HL-60 (cell line): ENCODE measurements at regions not wholly inside any gene's neighbourhood (a gene's known extent, or its start where the extent isn't known, plus 50 kb on each side); places are given as distances from the start of the nearest gene placed in this dataset.

Experiments used
- DNase-seq, 2 experiments: peaks; one replicate each; pipeline ENCODE4 v3.0.0-alpha.2; 2010 to 2020; ENCODE audit warnings: low read depth in 1 of 2, low spot score in 1 of 2
- H3K27ac ChIP-seq: fragments of 250-450 bp; sonication (Bioruptor Pico); replicated peaks from 2 replicates; pipeline ENCODE4 v1.5.1; 2020; ENCODE audit warnings: mild to moderate bottlenecking, moderate library complexity
- H3K27me3 ChIP-seq: fragments of 250-450 bp; sonication (Bioruptor Pico); 2 replicates; pipeline ENCODE4 v1.5.1; 2021; ENCODE audit warnings: mild to moderate bottlenecking, moderate library complexity; ENCODE audit not compliant: insufficient read depth, poor library complexity, severe bottlenecking
- H3K4me3 ChIP-seq: replicated peaks from 2 replicates; pipeline ENCODE4 v1.5.1; 2011; ENCODE audit warnings: mild to moderate bottlenecking, control low read depth, low read length; ENCODE audit not compliant: insufficient read depth
- GABPA ChIP-seq: IDR thresholded peaks from 2 replicates; pipeline ENCODE4 v1.6.1; 2012; ENCODE audit warnings: low read depth
- POLR2AphosphoS5 ChIP-seq: IDR thresholded peaks from 2 replicates; pipeline ENCODE4 v1.6.1; 2012; ENCODE audit warnings: low read depth
- SPI1 ChIP-seq: IDR thresholded peaks from 2 replicates; pipeline ENCODE4 v1.6.1; 2012; ENCODE audit warnings: low read depth, mild to moderate bottlenecking, borderline replicate concordance
- TF ChIP-seq, protein P1 (sequence below): IDR thresholded peaks from one replicate; pipeline ENCODE4 v1.5.1; 2011; ENCODE audit warnings: low read length, control low read depth, inconsistent platforms; ENCODE audit not compliant: insufficient read depth
- TF ChIP-seq, protein P2 (sequence below): IDR thresholded peaks from 2 replicates; pipeline ENCODE4 v1.6.1; 2012; ENCODE audit warnings: low read depth; ENCODE audit not compliant: insufficient replicate concordance

DNA sequence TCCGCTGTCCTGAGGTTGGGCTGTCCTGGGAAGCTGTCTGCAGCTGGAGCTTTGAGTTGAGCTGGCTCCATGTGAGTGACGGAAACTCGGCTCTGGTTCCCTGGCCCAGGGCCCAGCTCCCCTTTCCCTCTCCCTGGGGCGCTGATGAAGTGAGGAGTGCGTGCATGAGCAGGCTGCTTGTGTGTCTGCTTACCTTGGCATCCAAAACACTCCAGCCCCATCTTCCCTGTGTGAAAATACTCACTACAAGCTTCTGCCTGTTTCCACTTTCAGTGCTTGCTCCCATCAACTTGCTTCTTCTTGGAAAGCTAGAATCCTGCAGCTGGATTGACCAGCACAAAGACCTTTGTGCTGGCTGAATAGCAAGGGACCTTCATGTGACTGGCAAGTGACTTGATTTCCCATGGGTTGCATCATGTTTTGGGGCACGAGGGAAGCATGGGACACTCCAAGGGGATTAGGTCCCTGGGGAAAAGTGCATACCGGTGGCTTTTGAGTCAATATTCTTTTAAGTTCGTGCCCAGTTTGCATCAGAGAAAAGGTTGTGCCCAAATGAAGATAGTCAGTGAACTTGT lies 198.1 kb downstream of the GADD45G start:
- no peaks in the 10 kb centered on the region for H3K27me3 ChIP-seq
- no peak overlapping the region for H3K27ac ChIP-seq
- H3K4me3 ChIP-seq, result no peak overlapping the region
- TF ChIP-seq SPI1, result no peak
- TF ChIP-seq, protein P1, sequence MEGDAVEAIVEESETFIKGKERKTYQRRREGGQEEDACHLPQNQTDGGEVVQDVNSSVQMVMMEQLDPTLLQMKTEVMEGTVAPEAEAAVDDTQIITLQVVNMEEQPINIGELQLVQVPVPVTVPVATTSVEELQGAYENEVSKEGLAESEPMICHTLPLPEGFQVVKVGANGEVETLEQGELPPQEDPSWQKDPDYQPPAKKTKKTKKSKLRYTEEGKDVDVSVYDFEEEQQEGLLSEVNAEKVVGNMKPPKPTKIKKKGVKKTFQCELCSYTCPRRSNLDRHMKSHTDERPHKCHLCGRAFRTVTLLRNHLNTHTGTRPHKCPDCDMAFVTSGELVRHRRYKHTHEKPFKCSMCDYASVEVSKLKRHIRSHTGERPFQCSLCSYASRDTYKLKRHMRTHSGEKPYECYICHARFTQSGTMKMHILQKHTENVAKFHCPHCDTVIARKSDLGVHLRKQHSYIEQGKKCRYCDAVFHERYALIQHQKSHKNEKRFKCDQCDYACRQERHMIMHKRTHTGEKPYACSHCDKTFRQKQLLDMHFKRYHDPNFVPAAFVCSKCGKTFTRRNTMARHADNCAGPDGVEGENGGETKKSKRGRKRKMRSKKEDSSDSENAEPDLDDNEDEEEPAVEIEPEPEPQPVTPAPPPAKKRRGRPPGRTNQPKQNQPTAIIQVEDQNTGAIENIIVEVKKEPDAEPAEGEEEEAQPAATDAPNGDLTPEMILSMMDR, result no peak
- TF ChIP-seq GABPA, result no peak
- TF ChIP-seq, protein P2, sequence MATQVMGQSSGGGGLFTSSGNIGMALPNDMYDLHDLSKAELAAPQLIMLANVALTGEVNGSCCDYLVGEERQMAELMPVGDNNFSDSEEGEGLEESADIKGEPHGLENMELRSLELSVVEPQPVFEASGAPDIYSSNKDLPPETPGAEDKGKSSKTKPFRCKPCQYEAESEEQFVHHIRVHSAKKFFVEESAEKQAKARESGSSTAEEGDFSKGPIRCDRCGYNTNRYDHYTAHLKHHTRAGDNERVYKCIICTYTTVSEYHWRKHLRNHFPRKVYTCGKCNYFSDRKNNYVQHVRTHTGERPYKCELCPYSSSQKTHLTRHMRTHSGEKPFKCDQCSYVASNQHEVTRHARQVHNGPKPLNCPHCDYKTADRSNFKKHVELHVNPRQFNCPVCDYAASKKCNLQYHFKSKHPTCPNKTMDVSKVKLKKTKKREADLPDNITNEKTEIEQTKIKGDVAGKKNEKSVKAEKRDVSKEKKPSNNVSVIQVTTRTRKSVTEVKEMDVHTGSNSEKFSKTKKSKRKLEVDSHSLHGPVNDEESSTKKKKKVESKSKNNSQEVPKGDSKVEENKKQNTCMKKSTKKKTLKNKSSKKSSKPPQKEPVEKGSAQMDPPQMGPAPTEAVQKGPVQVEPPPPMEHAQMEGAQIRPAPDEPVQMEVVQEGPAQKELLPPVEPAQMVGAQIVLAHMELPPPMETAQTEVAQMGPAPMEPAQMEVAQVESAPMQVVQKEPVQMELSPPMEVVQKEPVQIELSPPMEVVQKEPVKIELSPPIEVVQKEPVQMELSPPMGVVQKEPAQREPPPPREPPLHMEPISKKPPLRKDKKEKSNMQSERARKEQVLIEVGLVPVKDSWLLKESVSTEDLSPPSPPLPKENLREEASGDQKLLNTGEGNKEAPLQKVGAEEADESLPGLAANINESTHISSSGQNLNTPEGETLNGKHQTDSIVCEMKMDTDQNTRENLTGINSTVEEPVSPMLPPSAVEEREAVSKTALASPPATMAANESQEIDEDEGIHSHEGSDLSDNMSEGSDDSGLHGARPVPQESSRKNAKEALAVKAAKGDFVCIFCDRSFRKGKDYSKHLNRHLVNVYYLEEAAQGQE, result no peak
- TF ChIP-seq POLR2AphosphoS5, result no peak
- DNase-seq, result no peak

DNA sequence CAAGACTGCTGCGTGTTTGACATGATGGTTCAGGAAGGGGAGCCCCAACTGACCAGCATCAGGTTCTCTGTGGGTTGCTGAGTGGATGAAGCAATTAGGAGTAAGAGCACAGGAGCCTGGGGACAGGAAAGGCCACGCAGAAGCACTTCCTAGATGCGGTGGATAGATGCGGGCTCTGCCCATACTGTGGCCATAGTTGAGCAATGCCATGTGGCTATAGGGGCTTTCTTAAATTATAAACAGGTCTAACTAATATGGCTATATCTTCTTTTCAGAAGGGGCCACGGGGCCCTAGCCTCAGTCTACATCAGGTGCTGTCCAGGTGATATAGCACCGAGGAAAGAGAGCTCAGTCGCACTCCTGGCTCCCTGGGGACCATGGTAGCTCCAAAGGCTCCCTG lies 198.6 kb downstream of the GADD45G start:
- H3K4me3 ChIP-seq, result no peak overlapping the region
- H3K27me3 ChIP-seq, result no peaks in the 10 kb centered on the region
- no peak for DNase-seq
- H3K27ac ChIP-seq, result no peak overlapping the region
- TF ChIP-seq POLR2AphosphoS5 (no peak), SPI1 (no peak), GABPA (no peak)
- TF ChIP-seq, protein P2, result no peak
- TF ChIP-seq, protein P1, result no peak

DNA sequence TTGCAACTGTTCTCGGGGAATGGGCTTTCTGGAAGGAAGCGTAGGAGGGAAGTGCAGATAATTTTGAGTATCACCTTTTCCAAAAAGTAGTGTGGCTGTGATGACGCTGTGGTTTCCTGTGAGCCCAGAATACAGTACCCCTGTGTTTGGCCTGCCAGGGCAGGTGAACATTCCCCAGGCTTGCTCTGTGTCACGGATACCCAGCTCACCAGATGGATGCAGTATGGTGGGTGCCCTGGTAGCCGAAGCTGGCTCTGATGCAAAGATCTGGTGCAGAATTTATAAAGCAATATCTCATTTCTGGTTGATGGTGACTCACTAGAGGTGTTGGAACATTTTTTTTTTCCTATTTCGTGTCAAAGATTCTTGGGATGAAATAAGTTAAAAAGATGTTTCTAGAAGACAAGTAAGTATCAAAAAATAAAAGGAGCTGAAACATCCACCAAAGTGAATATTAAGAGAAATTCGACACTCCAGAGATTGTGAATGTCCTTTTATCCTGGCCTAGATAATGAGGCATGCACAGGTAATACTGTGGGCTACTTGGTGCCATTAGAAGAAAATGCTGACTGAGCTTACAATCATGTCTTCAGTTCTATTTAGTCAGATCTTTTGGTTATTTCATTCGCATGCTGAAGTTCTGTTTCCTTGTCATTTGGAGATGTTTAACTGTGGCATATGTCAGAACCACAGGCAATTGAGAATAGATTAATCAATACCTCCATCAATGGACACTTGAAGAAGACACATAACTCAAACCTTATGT lies 200.1 kb downstream of the GADD45G start:
- Histone ChIP-seq H3K27me3 (no peaks in the 10 kb centered on the region), H3K27ac (no peak overlapping the region), H3K4me3 (no peak overlapping the region)
- DNase-seq, result no peak
- TF ChIP-seq, protein P1, result no peak
- no peak for TF ChIP-seq GABPA
- TF ChIP-seq POLR2AphosphoS5, result no peak
- TF ChIP-seq, protein P2, result no peak
- TF ChIP-seq SPI1, result no peak
